ENCODE measurements at regions not wholly inside any gene's neighbourhood (a gene's known extent, or its start where the extent isn't known, plus 50 kb on each side); places are given as distances from the start of the nearest gene placed in this dataset.

GRCh38 chr21:22211943-22212342 is 1213.7 kb downstream of the NCAM2 start:
- CTCF ChIA-PET, result no interaction called here
- H3K4me1 Mint-ChIP-seq (ENCODE audit: low read depth, unreplicated experiment), result no peaks in the 10 kb centered on the region
- no peak for TF ChIP-seq CTCF (IDR thresholded peaks at IDR 0.05; ENCODE audit: unreplicated experiment)
- no peaks in the 10 kb centered on the region for H3K36me3 Mint-ChIP-seq (ENCODE audit: insufficient read depth, unreplicated experiment)
- no peaks in the 10 kb centered on the region for H3K27me3 Mint-ChIP-seq (ENCODE audit: unreplicated experiment)
- intact Hi-C loops (cut with micrococcal nuclease; ENCODE audit: unreplicated experiment), result no loop called here
- H3K9me3 Mint-ChIP-seq (ENCODE audit: low read depth, unreplicated experiment), result peaks cover 2% of the 10 kb centered on the region
- no peak for DNase-seq
- H3K27ac Mint-ChIP-seq (ENCODE audit: unreplicated experiment), result no peak overlapping the region
- no TSS peak for BruUV-seq (replicated peaks)
- no peak overlapping the region for H3K4me3 Mint-ChIP-seq (ENCODE audit: low read depth, unreplicated experiment)

- BruUV-seq (replicated peaks), result no TSS peak
- no peaks in the 10 kb centered on the region for H3K4me1 Mint-ChIP-seq (ENCODE audit: low read depth, unreplicated experiment)
- peaks cover 3% of the 10 kb centered on the region for H3K9me3 Mint-ChIP-seq (ENCODE audit: low read depth, unreplicated experiment)
- intact Hi-C loops (cut with micrococcal nuclease; ENCODE audit: unreplicated experiment), result no loop called here
- H3K36me3 Mint-ChIP-seq (ENCODE audit: insufficient read depth, unreplicated experiment), result no peaks in the 10 kb centered on the region
- no peak overlapping the region for H3K4me3 Mint-ChIP-seq (ENCODE audit: low read depth, unreplicated experiment)
- DNase-seq, result no peak
- CTCF ChIA-PET, result no interaction called here
- H3K27me3 Mint-ChIP-seq (ENCODE audit: unreplicated experiment), result no peaks in the 10 kb centered on the region
- H3K27ac Mint-ChIP-seq (ENCODE audit: unreplicated experiment), result no peak overlapping the region
- no peak for TF ChIP-seq CTCF (IDR thresholded peaks at IDR 0.05; ENCODE audit: unreplicated experiment)
These were observed 1225.2 kb downstream of the NCAM2 start for GRCh38 chr21:22223385-22223784.

GRCh38 chr21:22224261-22224660 is 1226.1 kb downstream of the NCAM2 start:
- BruUV-seq (replicated peaks), result no TSS peak
- no peaks in the 10 kb centered on the region for H3K27me3 Mint-ChIP-seq (ENCODE audit: unreplicated experiment)
- CTCF ChIA-PET, result no interaction called here
- no peaks in the 10 kb centered on the region for H3K4me1 Mint-ChIP-seq (ENCODE audit: low read depth, unreplicated experiment)
- TF ChIP-seq CTCF (IDR thresholded peaks at IDR 0.05; ENCODE audit: unreplicated experiment), result no peak
- intact Hi-C loops (cut with micrococcal nuclease; ENCODE audit: unreplicated experiment), result no loop called here
- no peak for DNase-seq
- H3K36me3 Mint-ChIP-seq (ENCODE audit: insufficient read depth, unreplicated experiment), result no peaks in the 10 kb centered on the region
- no peak overlapping the region for H3K27ac Mint-ChIP-seq (ENCODE audit: unreplicated experiment)
- H3K9me3 Mint-ChIP-seq (ENCODE audit: low read depth, unreplicated experiment), result peaks cover 5% of the 10 kb centered on the region
- H3K4me3 Mint-ChIP-seq (ENCODE audit: low read depth, unreplicated experiment), result no peak overlapping the region

GRCh38 chr21:22225299-22225698 is 1227.1 kb downstream of the NCAM2 start:
- TF ChIP-seq CTCF (IDR thresholded peaks at IDR 0.05; ENCODE audit: unreplicated experiment), result no peak
- no peak overlapping the region for H3K4me3 Mint-ChIP-seq (ENCODE audit: low read depth, unreplicated experiment)
- intact Hi-C loops (cut with micrococcal nuclease; ENCODE audit: unreplicated experiment), result no loop called here
- H3K4me1 Mint-ChIP-seq (ENCODE audit: low read depth, unreplicated experiment), result no peaks in the 10 kb centered on the region
- no TSS peak for BruUV-seq (replicated peaks)
- no peak for DNase-seq
- no peaks in the 10 kb centered on the region for H3K27me3 Mint-ChIP-seq (ENCODE audit: unreplicated experiment)
- CTCF ChIA-PET, result no interaction called here
- H3K9me3 Mint-ChIP-seq (ENCODE audit: low read depth, unreplicated experiment), result peaks cover 5% of the 10 kb centered on the region
- no peaks in the 10 kb centered on the region for H3K36me3 Mint-ChIP-seq (ENCODE audit: insufficient read depth, unreplicated experiment)
- no peak overlapping the region for H3K27ac Mint-ChIP-seq (ENCODE audit: unreplicated experiment)

- no TSS peak for BruUV-seq (replicated peaks)
- Mint-ChIP-seq H3K36me3 (ENCODE audit: insufficient read depth, unreplicated experiment) (no peaks in the 10 kb centered on the region), H3K4me1 (ENCODE audit: low read depth, unreplicated experiment) (no peaks in the 10 kb centered on the region), H3K27ac (ENCODE audit: unreplicated experiment) (no peak overlapping the region), H3K27me3 (ENCODE audit: unreplicated experiment) (no peaks in the 10 kb centered on the region), H3K4me3 (ENCODE audit: low read depth, unreplicated experiment) (no peak overlapping the region), H3K9me3 (ENCODE audit: low read depth, unreplicated experiment) (peaks cover 5% of the 10 kb centered on the region)
- no peak for DNase-seq
- intact Hi-C loops (cut with micrococcal nuclease; ENCODE audit: unreplicated experiment), result no loop called here
- TF ChIP-seq CTCF (IDR thresholded peaks at IDR 0.05; ENCODE audit: unreplicated experiment), result no peak
- CTCF ChIA-PET, result no interaction called here
These were observed 1232.8 kb downstream of the NCAM2 start for GRCh38 chr21:22231013-22231412.

All from Calu3 (cell line).